IPS-20b (cell line): ENCODE measurements at regions not wholly inside any gene's neighbourhood (a gene's known extent, or its start where the extent isn't known, plus 50 kb on each side); places are given as distances from the start of the nearest gene placed in this dataset.

ENCODE experiments used
- H3K27ac ChIP-seq: one replicate; pipeline ENCODE4 v1.5.1; 2013; ENCODE audit warnings: low read length
- H3K27me3 ChIP-seq: 2 replicates; pipeline ENCODE4 v1.6.1; 2013; ENCODE audit warnings: mild to moderate bottlenecking, low read length, inconsistent platforms; ENCODE audit not compliant: insufficient read depth
- H3K36me3 ChIP-seq: 2 replicates; pipeline ENCODE4 v1.6.1; 2013; ENCODE audit warnings: low read depth, mild to moderate bottlenecking, inconsistent platforms, low read length, moderate library complexity; ENCODE audit not compliant: insufficient read depth
- H3K4me1 ChIP-seq: 2 replicates; pipeline ENCODE4 v1.6.1; 2013; ENCODE audit warnings: mild to moderate bottlenecking, control low read depth, inconsistent platforms, low read length, moderate library complexity; ENCODE audit not compliant: insufficient read depth
- H3K4me3 ChIP-seq: 2 replicates; pipeline ENCODE4 v1.5.1; 2013; ENCODE audit warnings: mild to moderate bottlenecking, low read length, inconsistent platforms
- H3K9ac ChIP-seq: 2 replicates; pipeline ENCODE4 v1.6.1; 2013; ENCODE audit warnings: low read depth, mild to moderate bottlenecking, inconsistent platforms, low read length, moderate library complexity
- H3K9me3 ChIP-seq: 2 replicates; pipeline ENCODE4 v1.6.1; 2013; ENCODE audit warnings: mild to moderate bottlenecking, low read depth, low read length, inconsistent platforms; ENCODE audit not compliant: insufficient read depth

DNA sequence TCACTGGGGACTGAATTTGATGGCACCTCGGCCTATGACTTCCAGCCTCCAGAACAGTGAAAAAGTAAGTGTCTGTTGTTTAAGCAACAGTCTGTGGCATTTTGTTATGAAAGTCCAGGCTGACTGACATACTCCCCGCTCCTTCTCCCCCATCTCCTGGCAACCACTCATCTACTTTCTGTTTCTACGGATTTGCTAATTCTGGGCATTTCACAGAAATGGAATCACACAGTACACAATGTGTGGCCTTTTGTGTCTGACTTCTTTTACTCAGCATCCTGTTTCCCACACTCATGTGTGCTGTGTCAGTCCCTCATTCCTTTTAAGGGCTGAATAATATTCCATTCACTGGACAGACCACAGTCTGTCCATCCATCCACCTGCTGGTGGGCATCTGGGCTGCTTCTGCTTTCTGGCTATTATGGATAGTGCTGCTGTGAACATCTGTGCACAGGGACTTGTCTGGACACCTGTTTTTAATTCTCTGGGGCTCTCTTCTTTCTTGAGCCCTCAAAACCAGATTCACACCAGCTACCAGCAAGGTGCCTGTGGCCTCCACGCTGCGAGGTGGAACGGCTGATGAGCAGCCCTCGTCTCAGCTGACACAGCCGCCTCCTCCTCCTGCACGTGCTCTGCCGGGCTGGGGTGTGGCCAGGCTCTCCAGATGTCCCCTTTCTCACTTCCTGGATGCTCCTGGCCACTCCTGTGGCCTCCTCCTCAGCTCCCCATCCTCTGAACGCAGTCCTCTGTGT lies 333.1 kb downstream of the CTTN start:
- H3K36me3 ChIP-seq, result no peaks in the 10 kb centered on the region
- peaks cover 4% of the 10 kb centered on the region; the same call in 1 of the 2 replicates for H3K4me1 ChIP-seq
- no peaks in the 10 kb centered on the region for H3K9me3 ChIP-seq
- H3K27ac ChIP-seq, result no peak overlapping the region
- H3K27me3 ChIP-seq, result no peaks in the 10 kb centered on the region
- H3K4me3 ChIP-seq, result no peak overlapping the region
- no peak overlapping the region for H3K9ac ChIP-seq

DNA sequence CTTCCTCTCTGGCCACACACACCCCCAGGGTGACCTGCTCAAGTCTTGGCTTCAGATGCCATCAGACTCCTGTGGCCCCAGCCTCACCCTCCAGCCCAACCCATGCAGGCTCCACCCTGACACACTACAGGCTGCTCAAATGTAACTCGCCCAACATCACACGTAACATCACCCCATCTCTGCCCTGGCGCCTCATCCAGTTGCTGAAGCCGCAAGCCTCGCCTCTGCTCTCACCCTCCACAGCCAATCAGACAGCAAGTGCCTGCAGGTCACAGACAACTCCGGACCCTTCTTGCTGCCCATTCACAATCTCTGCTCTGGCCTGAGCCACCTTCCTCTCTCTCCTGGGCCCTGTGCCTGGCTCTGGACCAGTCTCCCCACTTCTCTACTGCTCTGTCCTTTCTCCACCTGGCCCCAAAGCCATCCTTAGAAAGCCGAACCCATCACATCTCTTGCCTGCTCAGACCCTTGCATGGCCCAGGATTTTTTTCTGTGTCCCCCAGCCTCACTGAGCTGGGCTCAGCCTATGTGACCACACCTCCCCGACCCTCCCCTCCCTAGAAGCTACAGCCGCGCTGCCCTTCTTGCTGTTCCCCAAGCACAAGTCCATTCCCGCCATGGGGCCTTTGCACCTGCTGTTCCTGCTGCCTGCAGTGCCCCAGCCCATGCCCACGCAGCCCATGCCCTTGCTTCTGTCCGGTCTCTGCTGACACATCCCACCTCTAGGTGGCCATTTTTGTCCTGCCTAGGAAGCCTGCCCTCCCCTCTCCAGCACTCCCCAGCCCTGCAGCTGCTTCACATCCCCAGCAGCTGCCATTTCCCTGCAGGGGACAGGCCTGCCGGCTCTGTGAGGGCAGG lies 333.9 kb downstream of the CTTN start:
- H3K36me3 ChIP-seq, result no peaks in the 10 kb centered on the region
- no peaks in the 10 kb centered on the region for H3K27me3 ChIP-seq
- H3K9ac ChIP-seq, result no peak overlapping the region
- H3K4me1 ChIP-seq, result peaks cover 4% of the 10 kb centered on the region; the same call in 1 of the 2 replicates
- no peak overlapping the region for H3K27ac ChIP-seq
- H3K4me3 ChIP-seq, result no peak overlapping the region
- H3K9me3 ChIP-seq, result no peaks in the 10 kb centered on the region

DNA sequence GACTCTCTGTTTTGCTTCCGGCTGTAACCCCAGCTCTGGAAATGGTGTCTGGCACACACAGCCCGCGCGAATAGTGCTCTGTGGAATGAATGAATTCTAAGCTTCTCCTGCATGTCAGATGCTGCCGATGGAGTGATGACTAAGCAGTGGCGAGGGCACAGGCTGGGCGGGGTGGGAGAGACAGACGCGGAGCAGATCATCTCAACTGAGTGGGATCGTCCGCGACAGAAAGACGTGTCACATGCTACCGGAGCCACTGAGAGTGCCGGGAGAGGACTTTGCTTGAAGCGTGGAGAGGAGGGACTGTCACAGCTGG lies 334.5 kb downstream of the CTTN start:
- H3K36me3 ChIP-seq, result no peaks in the 10 kb centered on the region
- no peak overlapping the region for H3K9ac ChIP-seq
- H3K4me1 ChIP-seq, result peaks cover 4% of the 10 kb centered on the region; the same call in 1 of the 2 replicates
- H3K4me3 ChIP-seq, result no peak overlapping the region
- H3K27me3 ChIP-seq, result no peaks in the 10 kb centered on the region
- H3K9me3 ChIP-seq, result no peaks in the 10 kb centered on the region
- H3K27ac ChIP-seq, result no peak overlapping the region

DNA sequence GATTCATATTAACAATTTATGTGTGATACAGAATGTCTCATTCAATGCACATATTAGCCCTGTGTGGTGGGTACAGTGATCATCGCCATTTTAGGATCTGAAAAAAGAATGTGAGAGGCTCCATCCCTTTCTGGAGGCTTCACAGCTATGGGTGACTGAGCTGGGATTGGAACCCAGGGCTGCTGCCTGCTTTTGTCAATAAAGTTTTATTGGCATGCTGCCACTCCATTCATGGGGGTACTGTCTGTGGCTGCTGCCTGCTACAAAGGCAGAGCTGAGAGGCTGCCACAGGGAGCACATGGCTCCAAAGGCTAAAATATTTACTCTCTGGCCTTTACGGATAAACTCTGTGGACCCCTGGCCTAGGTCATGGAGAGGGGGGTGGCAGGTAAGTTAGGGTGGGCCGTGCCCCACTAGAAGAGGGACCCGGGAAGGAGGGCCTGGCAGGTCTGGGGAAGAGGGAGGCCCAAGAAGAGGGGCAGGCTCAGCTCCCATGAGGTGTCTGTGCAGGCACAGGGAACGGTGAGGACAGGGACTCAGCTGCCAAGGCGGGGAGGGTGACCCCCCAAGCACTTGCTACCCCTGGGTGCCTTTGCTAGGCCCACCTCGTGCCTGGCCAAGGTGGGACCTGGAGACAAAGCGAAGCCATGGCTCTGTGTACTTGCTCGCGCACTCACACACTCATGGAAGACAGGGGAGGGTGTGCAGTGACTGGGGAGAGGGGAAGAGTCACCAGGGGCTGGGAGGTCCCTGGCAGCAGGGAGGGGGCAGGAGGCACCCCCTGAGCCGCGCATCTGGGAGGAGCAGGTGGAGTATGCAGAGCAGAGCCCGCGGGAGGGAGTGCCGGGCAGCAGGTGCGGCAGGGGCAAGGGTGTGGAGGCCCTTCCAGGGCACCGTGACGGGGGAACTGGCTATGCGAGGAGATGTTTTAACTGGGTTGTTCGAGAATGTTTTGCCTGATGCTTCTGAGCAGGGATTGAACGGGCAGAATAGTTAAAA lies 335.3 kb downstream of the CTTN start:
- Histone ChIP-seq H3K4me1 (no peaks in the 10 kb centered on the region), H3K9me3 (no peaks in the 10 kb centered on the region), H3K9ac (no peak overlapping the region), H3K36me3 (no peaks in the 10 kb centered on the region), H3K27me3 (no peaks in the 10 kb centered on the region), H3K4me3 (no peak overlapping the region), H3K27ac (no peak overlapping the region)

DNA sequence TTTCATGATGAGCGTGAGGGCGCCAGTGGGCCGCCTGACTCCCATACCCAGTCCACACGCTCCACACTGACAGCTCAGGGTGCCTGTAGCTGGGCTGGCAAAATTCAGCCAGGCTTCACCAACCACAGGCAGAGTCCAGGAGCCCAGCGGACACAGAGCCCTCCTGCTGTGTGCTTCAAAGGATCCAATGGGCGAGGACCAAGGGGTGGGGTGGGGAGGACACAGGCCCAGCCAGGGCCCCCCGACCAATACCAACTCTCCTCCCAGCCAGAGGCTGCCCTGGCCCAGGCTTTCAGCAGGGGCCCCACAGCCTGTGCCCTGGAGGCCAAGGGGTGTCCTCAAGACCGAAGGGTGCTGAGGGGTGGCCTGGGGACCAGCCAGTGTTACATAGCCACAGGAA lies 336.1 kb downstream of the CTTN start:
- no peaks in the 10 kb centered on the region for H3K9me3 ChIP-seq
- no peaks in the 10 kb centered on the region for H3K27me3 ChIP-seq
- no peak overlapping the region for H3K27ac ChIP-seq
- no peaks in the 10 kb centered on the region for H3K4me1 ChIP-seq
- H3K36me3 ChIP-seq, result no peaks in the 10 kb centered on the region
- H3K9ac ChIP-seq, result no peak overlapping the region
- no peak overlapping the region for H3K4me3 ChIP-seq

DNA sequence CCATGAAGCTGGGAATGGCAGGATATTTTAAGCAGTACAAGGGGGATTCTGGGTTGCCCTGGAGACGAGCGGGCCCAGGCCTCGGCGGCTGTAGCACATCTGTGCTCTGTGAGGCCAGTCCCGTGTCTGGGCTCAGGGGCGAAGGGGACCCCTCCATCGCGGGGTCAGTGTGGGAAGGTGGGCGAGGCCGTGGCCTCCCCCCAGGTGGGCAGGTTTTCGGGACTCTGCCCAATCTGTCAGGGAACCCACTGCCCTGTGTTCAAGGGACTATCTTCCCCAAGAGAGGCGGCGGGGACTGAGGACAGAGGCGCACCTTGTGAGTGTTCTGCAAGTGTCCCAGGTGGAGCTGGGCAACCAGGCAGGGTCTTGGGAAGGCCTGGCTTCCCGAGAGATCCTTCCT lies 336.6 kb downstream of the CTTN start:
- H3K4me3 ChIP-seq, result no peak overlapping the region
- no peaks in the 10 kb centered on the region for H3K9me3 ChIP-seq
- H3K9ac ChIP-seq, result no peak overlapping the region
- H3K4me1 ChIP-seq, result no peaks in the 10 kb centered on the region
- H3K27ac ChIP-seq, result no peak overlapping the region
- H3K36me3 ChIP-seq, result no peaks in the 10 kb centered on the region
- H3K27me3 ChIP-seq, result no peaks in the 10 kb centered on the region

DNA sequence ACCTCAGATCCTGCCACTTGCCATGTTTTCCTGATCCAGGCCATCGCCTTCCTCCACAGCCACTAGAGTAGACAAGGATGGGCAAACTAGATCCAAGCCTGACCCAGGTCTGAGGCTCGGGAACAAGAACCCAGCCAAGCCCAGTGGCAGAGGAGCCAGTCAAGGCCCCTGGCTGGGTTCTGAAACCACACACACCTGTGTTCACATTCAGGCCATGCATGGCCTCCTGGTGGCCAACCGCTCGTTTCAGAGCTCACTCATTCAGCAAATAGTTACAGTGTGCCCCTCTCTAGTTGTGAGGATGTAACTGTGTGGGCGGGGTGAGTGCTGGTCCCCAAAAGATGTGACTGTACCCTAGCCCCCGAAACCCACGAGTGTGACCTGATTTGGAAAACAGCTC lies 337.6 kb downstream of the CTTN start:
- H3K27me3 ChIP-seq, result no peaks in the 10 kb centered on the region
- no peak overlapping the region for H3K4me3 ChIP-seq
- H3K4me1 ChIP-seq, result no peaks in the 10 kb centered on the region; the same call in 1 of the 2 replicates
- H3K9me3 ChIP-seq, result no peaks in the 10 kb centered on the region
- H3K36me3 ChIP-seq, result no peaks in the 10 kb centered on the region
- H3K9ac ChIP-seq, result no peak overlapping the region
- H3K27ac ChIP-seq, result no peak overlapping the region

DNA sequence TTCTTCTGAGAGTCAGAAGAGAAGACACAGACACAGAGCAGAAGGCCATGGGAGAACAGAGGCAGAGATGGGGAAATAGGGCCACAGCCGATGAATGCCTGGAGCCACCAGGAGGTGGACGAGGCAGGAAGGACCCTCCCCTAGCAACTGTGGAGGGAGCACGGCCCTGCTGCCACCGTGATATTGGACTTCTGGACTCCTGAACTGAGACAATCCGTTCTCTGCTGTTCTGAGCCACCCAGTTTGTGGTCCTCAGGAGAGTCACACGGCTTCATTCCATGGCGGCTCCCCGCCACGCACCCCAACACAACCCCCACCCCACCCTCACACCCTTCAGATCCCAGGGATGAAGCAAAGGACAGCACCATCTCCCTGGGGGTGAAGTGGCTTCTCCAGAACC lies 338.1 kb downstream of the CTTN start:
- H3K27ac ChIP-seq, result no peak overlapping the region
- H3K9ac ChIP-seq, result no peak overlapping the region
- no peaks in the 10 kb centered on the region for H3K36me3 ChIP-seq
- H3K27me3 ChIP-seq, result no peaks in the 10 kb centered on the region
- H3K9me3 ChIP-seq, result no peaks in the 10 kb centered on the region
- H3K4me1 ChIP-seq, result no peaks in the 10 kb centered on the region; the same call in 1 of the 2 replicates
- H3K4me3 ChIP-seq, result no peak overlapping the region

DNA sequence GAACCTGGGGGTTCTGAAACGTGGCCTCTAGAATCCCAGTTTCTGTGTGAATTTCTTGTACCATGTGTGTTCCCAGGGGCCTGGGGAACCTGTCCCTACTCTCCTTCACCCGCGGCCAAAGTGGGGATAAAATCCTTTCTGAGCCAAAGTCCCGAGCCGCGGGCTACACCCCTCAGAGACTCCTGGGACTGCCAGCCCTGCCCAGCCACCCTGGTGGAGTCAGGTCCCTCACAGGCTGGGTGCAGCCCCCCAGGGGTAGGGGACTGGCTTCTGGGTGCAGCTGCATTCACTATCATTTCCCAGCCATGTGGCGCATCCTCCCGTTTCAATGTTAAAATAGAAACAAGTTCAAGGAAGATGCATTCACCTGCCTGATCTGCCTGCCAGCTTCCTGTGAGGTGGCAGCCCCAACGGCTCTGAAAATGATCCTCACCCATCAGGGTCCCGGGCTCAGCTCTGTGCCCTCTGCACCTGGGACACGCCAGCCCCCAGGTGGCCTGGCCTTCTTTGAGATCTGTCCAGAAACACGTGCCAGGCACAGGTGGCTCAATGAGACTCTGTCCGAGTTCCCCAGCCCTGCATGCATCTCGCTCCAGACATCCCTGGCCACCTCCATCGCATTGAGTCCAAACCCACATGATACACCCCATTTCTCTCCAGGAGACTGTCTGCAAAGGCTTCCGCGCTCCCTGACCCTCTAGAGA lies 338.8 kb downstream of the CTTN start:
- Histone ChIP-seq H3K27me3 (no peaks in the 10 kb centered on the region), H3K27ac (no peak overlapping the region), H3K4me1 (peaks cover 5% of the 10 kb centered on the region; the same call in 1 of the 2 replicates), H3K9me3 (no peaks in the 10 kb centered on the region), H3K9ac (no peak overlapping the region), H3K36me3 (no peaks in the 10 kb centered on the region), H3K4me3 (no peak overlapping the region)

DNA sequence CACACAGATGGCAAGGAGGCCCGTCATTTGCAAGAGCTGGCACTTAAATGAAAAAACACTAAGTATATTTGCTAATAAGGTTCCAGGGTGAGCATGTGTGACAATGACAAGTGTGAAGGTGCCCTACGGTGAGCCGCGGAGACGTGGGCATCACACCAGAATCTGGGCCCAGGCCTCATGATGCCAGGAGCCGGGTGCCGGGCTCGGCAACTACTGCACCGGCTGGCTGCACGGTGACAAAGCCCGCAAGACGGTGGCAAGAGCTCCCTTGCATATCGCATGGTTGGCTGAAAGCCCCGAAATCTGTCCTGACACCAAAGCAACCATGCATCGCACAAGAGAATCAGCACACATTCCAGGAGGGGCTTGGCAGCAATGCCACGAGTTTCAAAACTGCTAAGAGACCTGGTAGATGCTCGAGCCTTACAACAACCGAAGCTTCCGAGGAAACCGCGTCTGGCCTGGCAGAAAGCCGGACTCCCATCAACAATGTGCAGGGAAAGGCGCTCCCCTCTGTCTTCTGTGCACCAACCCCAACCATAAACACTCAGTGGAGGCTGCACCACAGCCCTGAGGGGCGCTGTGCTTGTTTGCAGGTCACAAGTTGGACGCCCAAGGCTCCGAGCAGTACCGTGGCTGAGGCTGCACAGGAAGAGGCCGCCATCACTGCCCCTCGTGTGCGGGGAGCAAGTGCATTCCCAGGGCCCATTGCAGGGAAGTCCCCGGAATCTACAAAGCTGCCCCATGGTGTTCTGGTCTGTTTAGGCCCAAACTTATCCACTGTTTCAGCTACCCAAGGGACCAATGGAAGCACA lies 339.7 kb downstream of the CTTN start:
- no peaks in the 10 kb centered on the region for H3K36me3 ChIP-seq
- peaks cover 12% of the 10 kb centered on the region; the same call in 1 of the 2 replicates for H3K4me1 ChIP-seq

More for the DNA sequence above, 339.7 kb downstream of the CTTN start:
- Histone ChIP-seq H3K9me3 (no peaks in the 10 kb centered on the region), H3K4me3 (no peak overlapping the region), H3K27me3 (no peaks in the 10 kb centered on the region), H3K9ac (no peak overlapping the region), H3K27ac (no peak overlapping the region)
